ENCODE measurements at regions not wholly inside any gene's neighbourhood (a gene's known extent, or its start where the extent isn't known, plus 50 kb on each side); places are given as distances from the start of the nearest gene placed in this dataset.

GRCh38 chr20:52601295-52601971 is 370.7 kb upstream of the TSHZ2 start:
- no peak for DNase-seq (ENCODE audit: low read depth)
- no peak for TF ChIP-seq CTCF (conservative IDR thresholded peaks at IDR 0.05; ENCODE audit: low read depth, low read length)

GRCh38 chr20:52596256-52596655 is 375.9 kb upstream of the TSHZ2 start:
- TF ChIP-seq CTCF (conservative IDR thresholded peaks at IDR 0.05; ENCODE audit: low read depth, low read length) = no peak
- DNase-seq (ENCODE audit: low read depth) = no peak
- no peak overlapping the region for H3K4me3 ChIP-seq (ENCODE audit: low read length)

More at GRCh38 chr20:52601295-52601971, 370.7 kb upstream of the TSHZ2 start:
- H3K4me3 ChIP-seq (ENCODE audit: low read length) = no peak overlapping the region

DNA sequence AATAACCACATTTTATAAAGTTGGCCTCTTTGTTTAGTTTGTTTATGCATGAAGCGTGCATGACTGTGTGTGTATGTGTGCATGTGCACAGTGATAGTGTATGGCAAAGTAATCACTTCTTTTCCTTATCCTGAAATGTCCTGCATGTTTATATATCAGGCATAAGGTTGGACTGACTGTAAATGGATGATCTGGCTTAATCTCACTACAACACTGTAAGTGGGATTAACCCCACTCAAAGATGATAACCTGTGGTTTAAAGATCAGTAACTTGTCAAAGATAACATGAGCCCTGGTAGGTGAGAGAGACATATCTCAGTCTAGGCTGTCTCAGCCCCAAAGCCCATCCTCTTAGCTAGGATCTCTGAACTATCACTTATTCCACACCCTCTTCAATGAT is 376.6 kb upstream of the TSHZ2 start:
- DNase-seq (ENCODE audit: low read depth) = no peak
- no peak overlapping the region for H3K4me3 ChIP-seq (ENCODE audit: low read length)
- no peak for TF ChIP-seq CTCF (conservative IDR thresholded peaks at IDR 0.05; ENCODE audit: low read depth, low read length)

DNA sequence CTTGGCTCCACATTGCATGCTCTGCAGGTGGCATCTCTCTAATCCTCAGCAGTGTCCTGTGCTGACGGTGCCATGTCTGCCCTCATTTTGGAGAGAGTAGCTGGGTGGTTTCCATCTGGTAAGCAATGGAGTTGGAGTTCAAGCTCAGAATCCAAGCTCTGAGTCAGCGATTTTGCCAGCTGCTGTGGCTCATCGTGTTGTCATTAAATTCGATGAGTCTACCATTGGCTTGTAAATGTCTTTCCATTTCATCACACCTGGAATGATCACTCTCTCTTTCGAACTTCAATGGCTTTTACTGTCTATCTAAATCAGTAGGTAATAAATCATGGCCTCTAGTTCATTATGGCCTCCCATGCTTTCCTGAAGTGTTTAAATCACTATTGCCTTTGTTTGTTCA is 378.5 kb upstream of the TSHZ2 start:
- no peak for DNase-seq (ENCODE audit: low read depth)
- H3K4me3 ChIP-seq (ENCODE audit: low read length) = no peak overlapping the region
- no peak for TF ChIP-seq CTCF (conservative IDR thresholded peaks at IDR 0.05; ENCODE audit: low read depth, low read length)

- no peak overlapping the region for H3K4me3 ChIP-seq (ENCODE audit: low read length)
- TF ChIP-seq CTCF (conservative IDR thresholded peaks at IDR 0.05; ENCODE audit: low read depth, low read length) = no peak
- DNase-seq (ENCODE audit: low read depth) = no peak
These were observed 379.6 kb upstream of the TSHZ2 start for GRCh38 chr20:52592567-52592966.

DNA sequence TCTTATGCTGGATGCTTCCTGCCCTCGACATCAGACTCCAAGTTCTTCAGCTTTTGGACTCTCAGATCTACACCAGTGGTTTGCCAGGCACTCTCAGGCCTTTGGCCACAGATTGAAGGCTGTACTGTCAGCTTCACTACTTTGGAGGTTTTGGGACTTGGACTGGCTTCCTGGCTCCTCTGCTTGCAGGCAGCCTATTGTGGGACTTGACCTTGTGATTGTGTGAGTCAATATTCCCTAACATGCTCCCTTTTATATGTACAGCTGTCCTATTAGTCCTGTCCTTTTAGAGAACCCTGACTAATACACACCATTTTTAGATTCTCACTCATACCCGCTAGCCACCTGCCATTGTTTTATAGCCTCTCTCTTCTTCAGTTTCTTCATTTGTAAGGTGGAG is 382.1 kb upstream of the TSHZ2 start:
- H3K4me3 ChIP-seq (ENCODE audit: low read length) = no peak overlapping the region
- DNase-seq (ENCODE audit: low read depth) = no peak
- TF ChIP-seq CTCF (conservative IDR thresholded peaks at IDR 0.05; ENCODE audit: low read depth, low read length) = no peak

GRCh38 chr20:52589251-52589812 is 382.8 kb upstream of the TSHZ2 start:
- no peak overlapping the region for H3K4me3 ChIP-seq (ENCODE audit: low read length)
- DNase-seq (ENCODE audit: low read depth) = no peak
- TF ChIP-seq CTCF (conservative IDR thresholded peaks at IDR 0.05; ENCODE audit: low read depth, low read length) = no peak
